Natural killer cell (primary cell): ENCODE measurements at regions not wholly inside any gene's neighbourhood (a gene's known extent, or its start where the extent isn't known, plus 50 kb on each side); places are given as distances from the start of the nearest gene placed in this dataset.

Experiments
- ATAC-seq, 3 donors: fragments of 150-1000 bp in 2 of 3; fragments of 200-7000 bp in 1 of 3; cut with Tn5 transposase; 1 replicate in 1 of 3; 2 replicates in 2 of 3; pipeline ENCODE4 v1.10.0; 2021; ENCODE audit warnings: mild to moderate bottlenecking in 2 of 3, moderate library complexity in 2 of 3
- DNase-seq, 2 donors: peaks; one replicate each; pipeline versions ENCODE4 v3.0.0 to v3.0.0-alpha.2; 2013 to 2021; ENCODE audit warnings: mixed read lengths in 1 of 2
- H3K27ac ChIP-seq: one replicate; pipeline ENCODE4 v1.5.1; 2013; ENCODE audit warnings: mild to moderate bottlenecking, low read length
- H3K27me3 ChIP-seq: one replicate; pipeline ENCODE4 v1.6.1; 2013; ENCODE audit warnings: low read length; ENCODE audit not compliant: control insufficient read depth, insufficient read depth
- H3K36me3 ChIP-seq: one replicate; pipeline ENCODE4 v1.6.1; 2013; ENCODE audit warnings: low read length; ENCODE audit not compliant: control insufficient read depth, insufficient read depth
- H3K4me1 ChIP-seq: one replicate; pipeline ENCODE4 v1.6.1; 2013; ENCODE audit warnings: low read length; ENCODE audit not compliant: control insufficient read depth, insufficient read depth
- H3K4me3 ChIP-seq: one replicate; pipeline ENCODE4 v1.5.1; 2013; ENCODE audit warnings: low read length
- H3K9me3 ChIP-seq: one replicate; pipeline ENCODE4 v1.6.1; 2013; ENCODE audit warnings: low read length; ENCODE audit not compliant: control insufficient read depth, insufficient read depth
- H3K27ac Mint-ChIP-seq, 2 donors: one replicate each; pipeline ENCODE4 v1.8.0; 2022; ENCODE audit warnings: mild to moderate bottlenecking in 2 of 2, mixed read lengths in 2 of 2, moderate library complexity in 1 of 2
- H3K27me3 Mint-ChIP-seq, 2 donors: one replicate each; pipeline ENCODE4 v1.8.0; 2022; ENCODE audit warnings: low read depth in 2 of 2, mixed read lengths in 2 of 2
- H3K36me3 Mint-ChIP-seq: one replicate; pipeline ENCODE4 v1.8.0; 2022; ENCODE audit warnings: mixed read lengths
- H3K4me1 Mint-ChIP-seq, 2 donors: one replicate each; pipeline ENCODE4 v1.8.0; 2022; ENCODE audit warnings: mixed read lengths in 2 of 2
- H3K4me3 Mint-ChIP-seq: one replicate; pipeline ENCODE4 v1.8.0; 2022; ENCODE audit warnings: mild to moderate bottlenecking, moderate library complexity, mixed read lengths
- H3K9me3 Mint-ChIP-seq, 2 donors: one replicate each; pipeline ENCODE4 v1.8.0; 2022; ENCODE audit warnings: mixed read lengths in 2 of 2
- WGBS: methylation state at CpG from one replicate; pipeline ENCODE4 v1.1.7; 2013; ENCODE audit warnings: missing lambda C conversion rate; ENCODE audit not compliant: insufficient coverage; 5-methylcytosine and 5-hydroxymethylcytosine counted together
- intact Hi-C: fragments of 100-400 bp; cut with micrococcal nuclease; formaldehyde crosslinking; loops from one replicate; pipeline ENCODE4 v1.14.2; 2022
- TF ChIP-seq, protein P1 (sequence below): fragments of 200-600 bp; IDR thresholded peaks from one replicate; pipeline ENCODE4 v1.8.0; 2022; ENCODE audit warnings: antibody characterized with exemption

- peaks cover 32 to 46% of the 10 kb centered on the region in 2 donors for H3K4me1 Mint-ChIP-seq
- H3K36me3 ChIP-seq = peaks cover 3% of the 10 kb centered on the region
- no peaks in the 10 kb centered on the region for H3K36me3 Mint-ChIP-seq
These were observed 71.9 kb upstream of the PPARA start for GRCh38 chr22:46078241-46079092.

GRCh38 chr22:46079093-46079860 is 71.0 kb upstream of the PPARA start:
- TF ChIP-seq, protein P1, sequence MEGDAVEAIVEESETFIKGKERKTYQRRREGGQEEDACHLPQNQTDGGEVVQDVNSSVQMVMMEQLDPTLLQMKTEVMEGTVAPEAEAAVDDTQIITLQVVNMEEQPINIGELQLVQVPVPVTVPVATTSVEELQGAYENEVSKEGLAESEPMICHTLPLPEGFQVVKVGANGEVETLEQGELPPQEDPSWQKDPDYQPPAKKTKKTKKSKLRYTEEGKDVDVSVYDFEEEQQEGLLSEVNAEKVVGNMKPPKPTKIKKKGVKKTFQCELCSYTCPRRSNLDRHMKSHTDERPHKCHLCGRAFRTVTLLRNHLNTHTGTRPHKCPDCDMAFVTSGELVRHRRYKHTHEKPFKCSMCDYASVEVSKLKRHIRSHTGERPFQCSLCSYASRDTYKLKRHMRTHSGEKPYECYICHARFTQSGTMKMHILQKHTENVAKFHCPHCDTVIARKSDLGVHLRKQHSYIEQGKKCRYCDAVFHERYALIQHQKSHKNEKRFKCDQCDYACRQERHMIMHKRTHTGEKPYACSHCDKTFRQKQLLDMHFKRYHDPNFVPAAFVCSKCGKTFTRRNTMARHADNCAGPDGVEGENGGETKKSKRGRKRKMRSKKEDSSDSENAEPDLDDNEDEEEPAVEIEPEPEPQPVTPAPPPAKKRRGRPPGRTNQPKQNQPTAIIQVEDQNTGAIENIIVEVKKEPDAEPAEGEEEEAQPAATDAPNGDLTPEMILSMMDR = no peak
- intact Hi-C loops = no loop called here
- ATAC-seq (no peak), DNase-seq (no peak)
- no peaks in the 10 kb centered on the region for H3K9me3 ChIP-seq
- peaks cover 25 to 40% of the 10 kb centered on the region in 2 donors for H3K4me1 Mint-ChIP-seq
- H3K4me3 ChIP-seq = no peak overlapping the region
- H3K36me3 Mint-ChIP-seq = no peaks in the 10 kb centered on the region
- H3K27ac Mint-ChIP-seq = no peak overlapping the region
- no peaks in the 10 kb centered on the region for H3K9me3 Mint-ChIP-seq
- peaks cover 20% of the 10 kb centered on the region for H3K4me1 ChIP-seq
- no peaks in the 10 kb centered on the region for H3K27me3 ChIP-seq
- peaks cover 3% of the 10 kb centered on the region for H3K36me3 ChIP-seq
- WGBS = 95% methylated on average over 21 of the region's 21 CpGs
- no peak overlapping the region for H3K27ac ChIP-seq
- no peak overlapping the region for H3K4me3 Mint-ChIP-seq
- H3K27me3 Mint-ChIP-seq = no peaks in the 10 kb centered on the region

More at GRCh38 chr22:46078241-46079092, 71.9 kb upstream of the PPARA start:
- TF ChIP-seq, protein P1 = no peak
- Histone ChIP-seq H3K27me3 (no peaks in the 10 kb centered on the region), H3K9me3 (no peaks in the 10 kb centered on the region), H3K4me1 (peaks cover 28% of the 10 kb centered on the region), H3K4me3 (no peak overlapping the region), H3K27ac (no peak overlapping the region)
- ATAC-seq = no peak
- H3K9me3 Mint-ChIP-seq = no peaks in the 10 kb centered on the region
- no peak for DNase-seq
- intact Hi-C loops = no loop called here
- H3K4me3 Mint-ChIP-seq = no peak overlapping the region
- no peaks in the 10 kb centered on the region for H3K27me3 Mint-ChIP-seq
- H3K27ac Mint-ChIP-seq = no peak overlapping the region
- WGBS = 92% methylated on average over 40 of the region's 40 CpGs

DNA sequence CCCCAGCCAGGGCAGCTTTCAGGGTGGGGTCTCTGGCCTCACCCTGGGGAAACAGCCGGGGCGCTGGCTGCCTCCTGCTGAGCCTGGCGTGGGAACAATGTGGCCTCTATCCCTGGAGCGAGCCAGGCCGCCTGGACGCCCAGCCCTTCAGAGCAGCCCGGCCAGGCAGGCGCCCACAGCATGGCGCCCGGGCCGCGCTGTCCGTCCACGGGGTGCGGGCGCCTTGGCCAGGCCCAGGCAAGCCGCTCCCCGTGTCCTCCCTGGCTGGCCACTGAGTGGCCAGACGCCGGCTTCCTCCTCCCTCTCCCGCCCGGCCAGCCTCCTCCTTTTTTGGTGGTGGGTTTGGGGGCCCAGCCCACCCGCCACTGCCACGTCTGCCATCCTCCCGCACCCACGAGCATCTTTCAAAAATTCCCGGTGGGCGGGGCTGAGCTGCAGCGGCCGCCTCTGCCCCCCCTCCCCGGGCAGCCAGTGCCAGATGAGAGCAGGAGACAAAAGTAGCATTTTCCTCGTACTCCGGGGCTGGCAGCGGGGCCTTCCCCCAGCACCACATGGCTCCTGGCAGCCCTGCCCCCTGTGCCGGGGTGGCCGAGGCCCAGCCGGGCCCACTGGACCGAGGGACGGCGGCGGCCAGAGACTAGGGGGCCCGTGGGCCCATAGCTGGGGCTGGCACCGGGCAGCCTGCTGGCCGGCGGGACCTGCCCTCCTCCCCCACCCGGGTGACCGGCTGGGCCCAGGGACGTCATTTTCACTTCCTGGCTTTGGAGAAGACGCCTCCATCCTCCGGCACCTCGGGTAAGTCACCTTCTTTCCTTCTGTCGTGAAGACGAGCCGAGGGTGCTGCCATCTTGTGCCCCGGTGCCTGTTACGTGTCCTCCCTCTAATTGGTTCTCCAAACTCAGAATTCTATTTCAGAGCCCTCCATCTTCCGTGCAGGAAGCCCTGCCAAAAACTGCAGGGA is 70.2 kb upstream of the PPARA start:
- Histone ChIP-seq H3K27me3 (no peaks in the 10 kb centered on the region), H3K27ac (no peak overlapping the region), H3K9me3 (no peaks in the 10 kb centered on the region), H3K36me3 (peaks cover 3% of the 10 kb centered on the region), H3K4me1 (peaks cover 11% of the 10 kb centered on the region), H3K4me3 (no peak overlapping the region)
- DNase-seq (no peak), ATAC-seq (no peak)
- Mint-ChIP-seq H3K27me3 (no peaks in the 10 kb centered on the region), H3K27ac (no peak overlapping the region), H3K4me3 (no peak overlapping the region), H3K36me3 (no peaks in the 10 kb centered on the region), H3K9me3 (no peaks in the 10 kb centered on the region), H3K4me1 (peaks cover 22 to 31% of the 10 kb centered on the region in 2 donors)
- TF ChIP-seq, protein P1 = no peak
- intact Hi-C loops = no loop called here
- WGBS = 93% methylated on average over 55 of the region's 57 CpGs
